ENCODE measurements at regions not wholly inside any gene's neighbourhood (a gene's known extent, or its start where the extent isn't known, plus 50 kb on each side); places are given as distances from the start of the nearest gene placed in this dataset.

DNA sequence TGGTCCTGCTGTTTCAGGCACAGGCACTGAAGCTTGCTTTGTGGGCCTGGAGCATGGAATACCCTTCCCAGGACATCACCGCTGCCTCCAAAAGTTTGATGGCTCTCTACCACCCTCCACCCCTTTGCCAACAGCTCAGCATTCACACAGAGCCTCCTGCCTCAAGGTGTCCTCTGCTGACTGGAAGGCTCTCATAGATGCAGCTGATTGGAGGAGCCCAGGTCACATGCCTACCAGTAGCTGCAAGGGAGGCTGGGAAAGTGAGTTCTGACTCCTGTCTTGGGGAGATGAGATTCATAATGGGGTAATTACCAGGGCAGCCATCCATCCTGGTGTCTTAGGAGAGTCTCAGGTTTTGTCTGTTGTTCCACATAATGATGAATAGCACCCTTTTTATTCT, 124.8 kb upstream of the GRIK3 start:
- no peaks in the 10 kb centered on the region for H3K4me1 ChIP-seq (ENCODE audit: control insufficient read depth, extremely low read depth, insufficient read depth, low read length)
- no peak for TF ChIP-seq EZH2 (IDR thresholded peaks at IDR 0.05; ENCODE audit: low read length, missing control alignments)
- TF ChIP-seq, protein P1, sequence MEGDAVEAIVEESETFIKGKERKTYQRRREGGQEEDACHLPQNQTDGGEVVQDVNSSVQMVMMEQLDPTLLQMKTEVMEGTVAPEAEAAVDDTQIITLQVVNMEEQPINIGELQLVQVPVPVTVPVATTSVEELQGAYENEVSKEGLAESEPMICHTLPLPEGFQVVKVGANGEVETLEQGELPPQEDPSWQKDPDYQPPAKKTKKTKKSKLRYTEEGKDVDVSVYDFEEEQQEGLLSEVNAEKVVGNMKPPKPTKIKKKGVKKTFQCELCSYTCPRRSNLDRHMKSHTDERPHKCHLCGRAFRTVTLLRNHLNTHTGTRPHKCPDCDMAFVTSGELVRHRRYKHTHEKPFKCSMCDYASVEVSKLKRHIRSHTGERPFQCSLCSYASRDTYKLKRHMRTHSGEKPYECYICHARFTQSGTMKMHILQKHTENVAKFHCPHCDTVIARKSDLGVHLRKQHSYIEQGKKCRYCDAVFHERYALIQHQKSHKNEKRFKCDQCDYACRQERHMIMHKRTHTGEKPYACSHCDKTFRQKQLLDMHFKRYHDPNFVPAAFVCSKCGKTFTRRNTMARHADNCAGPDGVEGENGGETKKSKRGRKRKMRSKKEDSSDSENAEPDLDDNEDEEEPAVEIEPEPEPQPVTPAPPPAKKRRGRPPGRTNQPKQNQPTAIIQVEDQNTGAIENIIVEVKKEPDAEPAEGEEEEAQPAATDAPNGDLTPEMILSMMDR (conservative IDR thresholded peaks at IDR 0.05 in 1 of 2, IDR thresholded peaks at IDR 0.05 in 1 of 2; ENCODE audit: low read depth in 1 of 2, low read length in 2 of 2): no peak
- DNase-seq (ENCODE audit: low read depth in 2 of 2): no peak
- no peaks in the 10 kb centered on the region for H3K27me3 ChIP-seq (ENCODE audit: control insufficient read depth, insufficient read depth, low read length)
- no peaks in the 10 kb centered on the region for H4K20me1 ChIP-seq (ENCODE audit: control insufficient read depth, extremely low read depth, insufficient read depth, low read length)
- no peaks in the 10 kb centered on the region for H3K79me2 ChIP-seq (ENCODE audit: control insufficient read depth, insufficient read depth, low read length)
- no peaks in the 10 kb centered on the region for H3K36me3 ChIP-seq (ENCODE audit: control insufficient read depth, insufficient read depth, low read length)
- no peaks in the 10 kb centered on the region for H3K9me3 ChIP-seq (ENCODE audit: control insufficient read depth, insufficient read depth, low read depth, low read length)
- no peak overlapping the region for H3K4me3 ChIP-seq (replicated peaks in 1 of 4; ENCODE audit: control extremely low read depth in 1 of 4, insufficient read depth in 1 of 4, low read depth in 3 of 4, low read length in 4 of 4)
- no peak overlapping the region for H2AFZ ChIP-seq (ENCODE audit: low read length)
- H3K27ac ChIP-seq (ENCODE audit: insufficient read depth, low read length): no peak overlapping the region
- H3K4me2 ChIP-seq (ENCODE audit: extremely low read depth, insufficient read depth, low read length): no peak overlapping the region
- H3K9ac ChIP-seq (ENCODE audit: insufficient read depth, low read length): no peak overlapping the region

DNA sequence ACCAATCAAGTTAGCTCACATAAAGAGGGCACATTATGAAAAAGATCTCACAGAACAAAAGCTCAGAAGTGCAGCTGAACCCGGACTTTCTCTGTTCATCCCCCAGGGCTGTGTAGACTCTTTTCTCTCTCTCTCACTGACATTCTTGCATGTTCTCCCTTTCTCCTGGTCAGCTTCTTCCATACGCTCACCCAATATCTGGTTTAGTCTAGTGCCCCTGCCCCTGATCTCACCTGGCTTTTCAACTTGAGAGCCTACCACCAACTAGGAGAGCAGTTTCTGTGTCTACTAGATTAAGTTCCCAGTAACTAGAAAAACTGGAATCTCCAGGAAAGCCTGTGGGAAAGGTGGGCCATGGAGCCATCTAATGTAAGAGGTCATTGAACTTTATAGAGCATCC, 126.9 kb upstream of the GRIK3 start:
- H3K4me2 ChIP-seq (ENCODE audit: extremely low read depth, insufficient read depth, low read length): no peak overlapping the region

GRCh38 chr1:37162059-37162458, 127.7 kb upstream of the GRIK3 start:
- DNase-seq (ENCODE audit: low read depth in 2 of 2): no peak
- no peak overlapping the region for H3K4me2 ChIP-seq (ENCODE audit: extremely low read depth, insufficient read depth, low read length)
- no peaks in the 10 kb centered on the region for H3K9me3 ChIP-seq (ENCODE audit: control insufficient read depth, insufficient read depth, low read depth, low read length)
- no peak overlapping the region for H3K27ac ChIP-seq (ENCODE audit: insufficient read depth, low read length)
- TF ChIP-seq, protein P1 (conservative IDR thresholded peaks at IDR 0.05 in 1 of 2, IDR thresholded peaks at IDR 0.05 in 1 of 2; ENCODE audit: low read depth in 1 of 2, low read length in 2 of 2): no peak
- no peak for TF ChIP-seq EZH2 (IDR thresholded peaks at IDR 0.05; ENCODE audit: low read length, missing control alignments)
- no peak overlapping the region for H3K9ac ChIP-seq (ENCODE audit: insufficient read depth, low read length)
- no peak overlapping the region for H3K4me3 ChIP-seq (replicated peaks in 1 of 4; ENCODE audit: control extremely low read depth in 1 of 4, insufficient read depth in 1 of 4, low read depth in 3 of 4, low read length in 4 of 4)
- no peak overlapping the region for H2AFZ ChIP-seq (ENCODE audit: low read length)
- no peaks in the 10 kb centered on the region for H4K20me1 ChIP-seq (ENCODE audit: control insufficient read depth, extremely low read depth, insufficient read depth, low read length)
- no peaks in the 10 kb centered on the region for H3K27me3 ChIP-seq (ENCODE audit: control insufficient read depth, insufficient read depth, low read length)
- no peaks in the 10 kb centered on the region for H3K4me1 ChIP-seq (ENCODE audit: control insufficient read depth, extremely low read depth, insufficient read depth, low read length)
- no peaks in the 10 kb centered on the region for H3K79me2 ChIP-seq (ENCODE audit: control insufficient read depth, insufficient read depth, low read length)
- H3K36me3 ChIP-seq (ENCODE audit: control insufficient read depth, insufficient read depth, low read length): no peaks in the 10 kb centered on the region

More for the DNA sequence above, 126.9 kb upstream of the GRIK3 start:
- Histone ChIP-seq H3K4me3 (replicated peaks in 1 of 4; ENCODE audit: control extremely low read depth in 1 of 4, insufficient read depth in 1 of 4, low read depth in 3 of 4, low read length in 4 of 4) (no peak overlapping the region), H2AFZ (ENCODE audit: low read length) (no peak overlapping the region), H3K9me3 (ENCODE audit: control insufficient read depth, insufficient read depth, low read depth, low read length) (no peaks in the 10 kb centered on the region), H4K20me1 (ENCODE audit: control insufficient read depth, extremely low read depth, insufficient read depth, low read length) (no peaks in the 10 kb centered on the region), H3K9ac (ENCODE audit: insufficient read depth, low read length) (no peak overlapping the region), H3K79me2 (ENCODE audit: control insufficient read depth, insufficient read depth, low read length) (no peaks in the 10 kb centered on the region), H3K27ac (ENCODE audit: insufficient read depth, low read length) (no peak overlapping the region), H3K27me3 (ENCODE audit: control insufficient read depth, insufficient read depth, low read length) (no peaks in the 10 kb centered on the region), H3K36me3 (ENCODE audit: control insufficient read depth, insufficient read depth, low read length) (no peaks in the 10 kb centered on the region), H3K4me1 (ENCODE audit: control insufficient read depth, extremely low read depth, insufficient read depth, low read length) (no peaks in the 10 kb centered on the region)
- DNase-seq (ENCODE audit: low read depth in 2 of 2): no peak
- no peak for TF ChIP-seq EZH2 (IDR thresholded peaks at IDR 0.05; ENCODE audit: low read length, missing control alignments)
- TF ChIP-seq, protein P1 (conservative IDR thresholded peaks at IDR 0.05 in 1 of 2, IDR thresholded peaks at IDR 0.05 in 1 of 2; ENCODE audit: low read depth in 1 of 2, low read length in 2 of 2): no peak

All from fibroblast of lung (primary cell).